ENCODE measurements at regions not wholly inside any gene's neighbourhood (a gene's known extent, or its start where the extent isn't known, plus 50 kb on each side); places are given as distances from the start of the nearest gene placed in this dataset.
A peak's percentile ranks its signal among the peaks of the same experiment; 100 is the strongest.

DNA sequence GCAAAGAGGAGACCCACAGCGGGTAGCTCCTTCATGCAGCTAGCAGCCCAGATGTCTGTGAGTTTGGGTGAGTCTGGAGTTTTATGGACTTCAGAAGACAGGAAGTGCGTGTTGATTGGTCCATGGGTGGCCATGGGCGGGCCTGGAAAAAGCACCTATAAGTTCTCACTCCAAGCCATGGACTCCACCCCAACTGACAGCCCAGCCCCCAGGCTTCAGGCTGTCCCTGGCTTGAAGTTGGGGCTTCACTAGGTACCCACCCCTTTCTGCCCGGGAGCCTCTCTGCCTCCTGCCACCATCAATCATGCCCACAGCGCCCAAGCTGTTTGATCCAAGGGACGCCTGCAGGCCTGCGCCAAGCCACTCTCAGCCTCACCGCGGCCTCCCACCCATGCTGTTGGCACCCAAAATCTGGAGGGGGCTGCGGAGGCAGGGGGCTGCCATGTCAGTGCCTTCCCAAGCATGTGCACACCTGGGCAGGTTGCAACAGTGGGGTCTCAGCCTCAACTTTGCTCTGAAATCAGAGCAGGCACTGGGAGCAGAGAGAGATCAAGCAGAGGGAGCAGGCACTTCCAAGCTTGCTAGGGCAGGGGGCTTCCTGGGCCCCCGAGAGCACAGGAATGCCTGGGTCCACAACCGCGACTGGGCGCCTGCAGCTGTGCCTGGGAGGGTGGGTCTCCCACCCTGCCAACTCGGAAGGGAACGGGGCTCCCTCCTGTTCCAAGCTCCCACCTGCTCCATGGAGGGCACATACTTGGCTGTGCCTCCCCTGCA, 1503.7 kb downstream of the CDH11 start:
- no peak overlapping the region for H3K14ac ChIP-seq (ENCODE audit: low read length)
- WGBS, 2 donors (ENCODE audit: extremely low coverage in 2 of 2, insufficient read length in 2 of 2, insufficient replicate concordance in 1 of 2): no CpG with 5 or more reads among the region's 16 CpGs
- H3K18ac ChIP-seq (ENCODE audit: low read length): peak overlapping the region; percentile 91
- H3K36me3 ChIP-seq (replicated peaks in 1 of 2; ENCODE audit: control insufficient read depth in 2 of 2, insufficient read depth in 2 of 2, low read length in 2 of 2): no peaks in the 10 kb centered on the region
- no peaks in the 10 kb centered on the region for H3K27me3 ChIP-seq (ENCODE audit: control insufficient read depth in 3 of 3, insufficient read depth in 3 of 3, low read depth in 1 of 3, low read length in 3 of 3)
- no peak overlapping the region for H3K27ac ChIP-seq (replicated peaks; ENCODE audit: low read length)
- H3K4me3 ChIP-seq (ENCODE audit: low read length in 2 of 2): peak overlapping the region in 1 of 2 donors; percentile 35
- H3K79me1 ChIP-seq (ENCODE audit: low read depth, low read length): no peaks in the 10 kb centered on the region
- peak overlapping the region; percentile 19 for H2BK15ac ChIP-seq (ENCODE audit: low read length)
- H2BK120ac ChIP-seq (ENCODE audit: low read depth, low read length): peak overlapping the region; percentile 26
- peak overlapping the region; percentile 29 for H2BK5ac ChIP-seq (ENCODE audit: low read length)
- peak overlapping the region; percentile 9 for H4K8ac ChIP-seq (ENCODE audit: low read depth, low read length)
- H3K9ac ChIP-seq (ENCODE audit: low read depth, low read length, poor library complexity): no peak overlapping the region
- peak overlapping the region; percentile 39 for H3K23ac ChIP-seq (ENCODE audit: low read depth, low read length, poor library complexity)
- no peak overlapping the region for H2AFZ ChIP-seq (ENCODE audit: low read length)
- peaks cover 0 to 2% of the 10 kb centered on the region in 2 donors for H3K4me1 ChIP-seq (ENCODE audit: control insufficient read depth in 2 of 2, insufficient read depth in 1 of 2, low read depth in 1 of 2, low read length in 2 of 2)
- no peak overlapping the region for H2BK12ac ChIP-seq (ENCODE audit: low read length)
- peaks cover 0 to 4% of the 10 kb centered on the region in 2 donors for H3K9me3 ChIP-seq (replicated peaks in 1 of 2; ENCODE audit: control insufficient read depth in 2 of 2, insufficient read depth in 1 of 2, low read depth in 1 of 2, low read length in 2 of 2)
- H3K4me2 ChIP-seq (ENCODE audit: insufficient read depth, low read length, poor library complexity, severe bottlenecking): no peak overlapping the region
- H2AK5ac ChIP-seq (ENCODE audit: low read depth, low read length): peak overlapping the region; percentile 92
- H4K91ac ChIP-seq (ENCODE audit: low read depth, low read length, poor library complexity): no peak overlapping the region
- no peak for DNase-seq (ENCODE audit: low spot score)
- no peak overlapping the region for H3K4ac ChIP-seq (ENCODE audit: low read length)

- Histone ChIP-seq H2BK120ac (ENCODE audit: low read depth, low read length) (no peak overlapping the region), H4K91ac (ENCODE audit: low read depth, low read length, poor library complexity) (no peak overlapping the region), H3K14ac (ENCODE audit: low read length) (no peak overlapping the region), H2BK12ac (ENCODE audit: low read length) (no peak overlapping the region), H2AFZ (ENCODE audit: low read length) (no peak overlapping the region), H3K36me3 (replicated peaks in 1 of 2; ENCODE audit: control insufficient read depth in 2 of 2, insufficient read depth in 2 of 2, low read length in 2 of 2) (no peaks in the 10 kb centered on the region), H3K4me1 (ENCODE audit: control insufficient read depth in 2 of 2, insufficient read depth in 1 of 2, low read depth in 1 of 2, low read length in 2 of 2) (peaks cover 0 to 6% of the 10 kb centered on the region in 2 donors), H3K9me3 (replicated peaks in 1 of 2; ENCODE audit: control insufficient read depth in 2 of 2, insufficient read depth in 1 of 2, low read depth in 1 of 2, low read length in 2 of 2) (peaks cover 0 to 4% of the 10 kb centered on the region in 2 donors), H4K8ac (ENCODE audit: low read depth, low read length) (no peak overlapping the region), H3K9ac (ENCODE audit: low read depth, low read length, poor library complexity) (no peak overlapping the region), H3K4ac (ENCODE audit: low read length) (peak overlapping the region; percentile 53), H3K4me3 (ENCODE audit: low read length in 2 of 2) (peak overlapping the region in 1 of 2 donors; percentile 4), H3K4me2 (ENCODE audit: insufficient read depth, low read length, poor library complexity, severe bottlenecking) (no peak overlapping the region), H3K27me3 (ENCODE audit: control insufficient read depth in 3 of 3, insufficient read depth in 3 of 3, low read depth in 1 of 3, low read length in 3 of 3) (no peaks in the 10 kb centered on the region), H3K27ac (replicated peaks; ENCODE audit: low read length) (no peak overlapping the region), H3K18ac (ENCODE audit: low read length) (peak overlapping the region; percentile 91), H2BK15ac (ENCODE audit: low read length) (peak overlapping the region; percentile 33), H3K23ac (ENCODE audit: low read depth, low read length, poor library complexity) (no peak overlapping the region), H2AK5ac (ENCODE audit: low read depth, low read length) (peak overlapping the region; percentile 92), H3K79me1 (ENCODE audit: low read depth, low read length) (no peaks in the 10 kb centered on the region), H2BK5ac (ENCODE audit: low read length) (peak overlapping the region; percentile 29)
- no CpG with 5 or more reads among the region's 55 CpGs for WGBS, 2 donors (ENCODE audit: extremely low coverage in 2 of 2, insufficient read length in 2 of 2, insufficient replicate concordance in 1 of 2)
- DNase-seq (ENCODE audit: low spot score): no peak
These were observed 1504.5 kb downstream of the CDH11 start for GRCh38 chr16:63617047-63617989.

GRCh38 chr16:63614429-63614828, 1507.4 kb downstream of the CDH11 start:
- Histone ChIP-seq H3K4me1 (ENCODE audit: control insufficient read depth in 2 of 2, insufficient read depth in 1 of 2, low read depth in 1 of 2, low read length in 2 of 2) (peaks cover 0 to 6% of the 10 kb centered on the region in 2 donors), H3K4me2 (ENCODE audit: insufficient read depth, low read length, poor library complexity, severe bottlenecking) (no peak overlapping the region), H2BK5ac (ENCODE audit: low read length) (no peak overlapping the region), H2AK5ac (ENCODE audit: low read depth, low read length) (no peak overlapping the region), H3K14ac (ENCODE audit: low read length) (no peak overlapping the region), H3K9me3 (replicated peaks in 1 of 2; ENCODE audit: control insufficient read depth in 2 of 2, insufficient read depth in 1 of 2, low read depth in 1 of 2, low read length in 2 of 2) (peaks cover 0 to 4% of the 10 kb centered on the region in 2 donors), H3K4ac (ENCODE audit: low read length) (no peak overlapping the region), H2BK15ac (ENCODE audit: low read length) (no peak overlapping the region), H3K9ac (ENCODE audit: low read depth, low read length, poor library complexity) (no peak overlapping the region), H2BK120ac (ENCODE audit: low read depth, low read length) (no peak overlapping the region), H3K27ac (replicated peaks; ENCODE audit: low read length) (no peak overlapping the region), H3K79me1 (ENCODE audit: low read depth, low read length) (no peaks in the 10 kb centered on the region), H3K4me3 (ENCODE audit: low read length in 2 of 2) (no peak overlapping the region), H2AFZ (ENCODE audit: low read length) (peak overlapping the region; percentile 44), H3K18ac (ENCODE audit: low read length) (no peak overlapping the region), H3K23ac (ENCODE audit: low read depth, low read length, poor library complexity) (no peak overlapping the region), H4K91ac (ENCODE audit: low read depth, low read length, poor library complexity) (no peak overlapping the region), H3K27me3 (ENCODE audit: control insufficient read depth in 3 of 3, insufficient read depth in 3 of 3, low read depth in 1 of 3, low read length in 3 of 3) (no peaks in the 10 kb centered on the region), H4K8ac (ENCODE audit: low read depth, low read length) (no peak overlapping the region), H3K36me3 (replicated peaks in 1 of 2; ENCODE audit: control insufficient read depth in 2 of 2, insufficient read depth in 2 of 2, low read length in 2 of 2) (no peaks in the 10 kb centered on the region), H2BK12ac (ENCODE audit: low read length) (no peak overlapping the region)
- WGBS, 2 donors (ENCODE audit: extremely low coverage in 2 of 2, insufficient read length in 2 of 2, insufficient replicate concordance in 1 of 2): no CpG with 5 or more reads among the region's 3 CpGs
- no peak for DNase-seq (ENCODE audit: low spot score)

GRCh38 chr16:63613701-63614100, 1508.2 kb downstream of the CDH11 start:
- no peak overlapping the region for H2AK5ac ChIP-seq (ENCODE audit: low read depth, low read length)
- H2BK120ac ChIP-seq (ENCODE audit: low read depth, low read length): no peak overlapping the region
- H3K9me3 ChIP-seq (replicated peaks in 1 of 2; ENCODE audit: control insufficient read depth in 2 of 2, insufficient read depth in 1 of 2, low read depth in 1 of 2, low read length in 2 of 2): peaks cover 0 to 4% of the 10 kb centered on the region in 2 donors
- H3K27me3 ChIP-seq (ENCODE audit: control insufficient read depth in 3 of 3, insufficient read depth in 3 of 3, low read depth in 1 of 3, low read length in 3 of 3): no peaks in the 10 kb centered on the region
- H3K79me1 ChIP-seq (ENCODE audit: low read depth, low read length): no peaks in the 10 kb centered on the region
- no peak overlapping the region for H3K4ac ChIP-seq (ENCODE audit: low read length)
- no peak overlapping the region for H3K27ac ChIP-seq (replicated peaks; ENCODE audit: low read length)
- H2BK5ac ChIP-seq (ENCODE audit: low read length): no peak overlapping the region
- no peak overlapping the region for H4K8ac ChIP-seq (ENCODE audit: low read depth, low read length)
- no peak overlapping the region for H3K4me2 ChIP-seq (ENCODE audit: insufficient read depth, low read length, poor library complexity, severe bottlenecking)
- no peak overlapping the region for H3K4me3 ChIP-seq (ENCODE audit: low read length in 2 of 2)
- no peak overlapping the region for H3K18ac ChIP-seq (ENCODE audit: low read length)
- H3K4me1 ChIP-seq (ENCODE audit: control insufficient read depth in 2 of 2, insufficient read depth in 1 of 2, low read depth in 1 of 2, low read length in 2 of 2): peaks cover 0 to 6% of the 10 kb centered on the region in 2 donors
- WGBS, 2 donors (ENCODE audit: extremely low coverage in 2 of 2, insufficient read length in 2 of 2, insufficient replicate concordance in 1 of 2): no CpG with 5 or more reads among the region's 1 CpG
- no peak for DNase-seq (ENCODE audit: low spot score)
- no peak overlapping the region for H2AFZ ChIP-seq (ENCODE audit: low read length)
- H3K23ac ChIP-seq (ENCODE audit: low read depth, low read length, poor library complexity): no peak overlapping the region
- H2BK12ac ChIP-seq (ENCODE audit: low read length): no peak overlapping the region
- H3K9ac ChIP-seq (ENCODE audit: low read depth, low read length, poor library complexity): no peak overlapping the region
- no peaks in the 10 kb centered on the region for H3K36me3 ChIP-seq (replicated peaks in 1 of 2; ENCODE audit: control insufficient read depth in 2 of 2, insufficient read depth in 2 of 2, low read length in 2 of 2)
- no peak overlapping the region for H3K14ac ChIP-seq (ENCODE audit: low read length)
- no peak overlapping the region for H2BK15ac ChIP-seq (ENCODE audit: low read length)
- H4K91ac ChIP-seq (ENCODE audit: low read depth, low read length, poor library complexity): no peak overlapping the region
